ENCODE measurements at regions not wholly inside any gene's neighbourhood (a gene's known extent, or its start where the extent isn't known, plus 50 kb on each side); places are given as distances from the start of the nearest gene placed in this dataset.

DNA sequence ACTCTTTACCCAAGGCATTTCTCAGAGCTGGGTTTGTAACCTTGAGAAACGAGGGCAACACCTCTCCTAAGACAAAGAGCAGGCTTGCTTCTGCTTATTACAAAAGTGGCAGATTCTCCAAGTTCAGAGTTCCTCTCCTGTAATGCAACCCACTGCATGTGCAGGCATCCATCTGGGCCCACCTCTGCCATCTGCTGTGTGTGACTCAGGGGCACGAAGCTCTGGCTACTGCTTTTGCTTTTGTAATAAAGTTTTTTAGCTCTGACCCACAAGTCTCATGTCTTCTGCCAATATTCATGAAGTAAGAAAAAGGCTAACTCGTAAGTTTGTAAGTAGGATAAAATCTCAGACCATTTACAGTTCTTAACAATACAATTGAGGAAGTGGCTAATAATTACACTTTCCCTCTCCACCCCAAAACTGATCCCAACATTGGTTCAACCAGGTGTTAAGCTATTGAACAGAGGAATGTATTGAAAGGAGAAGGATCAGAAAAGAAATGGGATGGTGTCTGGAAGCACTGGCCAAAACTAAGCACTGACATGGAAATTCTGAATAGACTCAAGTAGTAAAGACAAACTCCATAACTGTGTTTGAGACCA lies 51.7 kb upstream of the SMLR1 start:
- no peaks in the 10 kb centered on the region for H3K36me3 ChIP-seq (ENCODE audit: control insufficient read depth, insufficient read depth, low read length)

GRCh38 chr6:130776287-130776925 lies 50.8 kb upstream of the SMLR1 start:
- TF ChIP-seq, protein P1, sequence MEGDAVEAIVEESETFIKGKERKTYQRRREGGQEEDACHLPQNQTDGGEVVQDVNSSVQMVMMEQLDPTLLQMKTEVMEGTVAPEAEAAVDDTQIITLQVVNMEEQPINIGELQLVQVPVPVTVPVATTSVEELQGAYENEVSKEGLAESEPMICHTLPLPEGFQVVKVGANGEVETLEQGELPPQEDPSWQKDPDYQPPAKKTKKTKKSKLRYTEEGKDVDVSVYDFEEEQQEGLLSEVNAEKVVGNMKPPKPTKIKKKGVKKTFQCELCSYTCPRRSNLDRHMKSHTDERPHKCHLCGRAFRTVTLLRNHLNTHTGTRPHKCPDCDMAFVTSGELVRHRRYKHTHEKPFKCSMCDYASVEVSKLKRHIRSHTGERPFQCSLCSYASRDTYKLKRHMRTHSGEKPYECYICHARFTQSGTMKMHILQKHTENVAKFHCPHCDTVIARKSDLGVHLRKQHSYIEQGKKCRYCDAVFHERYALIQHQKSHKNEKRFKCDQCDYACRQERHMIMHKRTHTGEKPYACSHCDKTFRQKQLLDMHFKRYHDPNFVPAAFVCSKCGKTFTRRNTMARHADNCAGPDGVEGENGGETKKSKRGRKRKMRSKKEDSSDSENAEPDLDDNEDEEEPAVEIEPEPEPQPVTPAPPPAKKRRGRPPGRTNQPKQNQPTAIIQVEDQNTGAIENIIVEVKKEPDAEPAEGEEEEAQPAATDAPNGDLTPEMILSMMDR (IDR thresholded peaks at IDR 0.05; ENCODE audit: insufficient read depth, low read length, poor library complexity, severe bottlenecking): no peak
- H3K27me3 ChIP-seq (replicated peaks; ENCODE audit: control insufficient read depth, insufficient read depth, low read length): no peaks in the 10 kb centered on the region
- peak; percentile 36 for DNase-seq (ENCODE audit: extremely low read depth, insufficient read length)
- H3K36me3 ChIP-seq (ENCODE audit: control insufficient read depth, insufficient read depth, low read length): no peaks in the 10 kb centered on the region
- no peak overlapping the region for H3K4me3 ChIP-seq (replicated peaks; ENCODE audit: low read depth, low read length)

More for the DNA sequence above, 51.7 kb upstream of the SMLR1 start:
- TF ChIP-seq, protein P1 (IDR thresholded peaks at IDR 0.05; ENCODE audit: insufficient read depth, low read length, poor library complexity, severe bottlenecking): no peak
- Histone ChIP-seq H3K27me3 (replicated peaks; ENCODE audit: control insufficient read depth, insufficient read depth, low read length) (no peaks in the 10 kb centered on the region), H3K4me3 (replicated peaks; ENCODE audit: low read depth, low read length) (no peak overlapping the region)
- DNase-seq (ENCODE audit: extremely low read depth, insufficient read length): no peak
